PC-9 (cell line): ENCODE measurements at regions not wholly inside any gene's neighbourhood (a gene's known extent, or its start where the extent isn't known, plus 50 kb on each side); places are given as distances from the start of the nearest gene placed in this dataset.

ENCODE experiments used
- CTCF ChIP-seq: fragments of 200-600 bp; sonication (generic); conservative IDR thresholded peaks from 2 replicates; pipeline ENCODE4 v1.6.1; 2017; ENCODE audit warnings: mixed run types, antibody characterized with exemption, mild to moderate bottlenecking, moderate library complexity
- EZH2 ChIP-seq: fragments of 200-600 bp; sonication (generic); IDR thresholded peaks from 2 replicates; pipeline ENCODE4 v1.8.0; 2017; ENCODE audit warnings: antibody characterized with exemption, low read depth

- TF ChIP-seq CTCF (no peak), EZH2 (no peak)
Observed at GRCh38 chr13:48773531-48774275, 120.0 kb downstream of the CYSLTR2 start.
